ENCODE measurements at regions not wholly inside any gene's neighbourhood (a gene's known extent, or its start where the extent isn't known, plus 50 kb on each side); places are given as distances from the start of the nearest gene placed in this dataset.

- Histone ChIP-seq H3K36me3 (ENCODE audit: control insufficient read depth, insufficient read depth, low read length) (no peaks in the 10 kb centered on the region), H3K4me3 (ENCODE audit: low read depth, low read length) (no peak overlapping the region), H3K27me3 (replicated peaks; ENCODE audit: control insufficient read depth, insufficient read depth, low read length) (no peaks in the 10 kb centered on the region), H3K9me3 (0 out of 2 replicates have a peak, but pooled peaks cover 3% of the 10 kb centered on the region), H3K4me1 (peaks cover 8% of the 10 kb centered on the region)
- Mint-ChIP-seq H3K36me3 (ENCODE audit: insufficient read depth, unreplicated experiment) (no peaks in the 10 kb centered on the region), H3K4me1 (ENCODE audit: low read depth, unreplicated experiment) (peaks cover 25% of the 10 kb centered on the region), H3K27me3 (ENCODE audit: insufficient read depth, unreplicated experiment) (no peaks in the 10 kb centered on the region), H3K9me3 (ENCODE audit: unreplicated experiment) (peaks cover 23% of the 10 kb centered on the region), H3K4me3 (ENCODE audit: unreplicated experiment) (no peak overlapping the region), H3K27ac (ENCODE audit: unreplicated experiment) (no peak overlapping the region)
- no peak for DNase-seq
- ChIA-PET POLR2A (no interaction called here), CTCF (no interaction called here)
- no TSS peak for BruUV-seq (replicated peaks)
- TF ChIP-seq CTCF (IDR thresholded peaks at IDR 0.05; ENCODE audit: insufficient read depth in 1 of 2, low read depth in 1 of 2, low read length in 1 of 2, severe bottlenecking in 1 of 2, unreplicated experiment in 1 of 2) = no peak
- intact Hi-C loops (cut with micrococcal nuclease; ENCODE audit: unreplicated experiment) = loop anchor here (10.0 kb wide), 1 partner anchor 378 kb away; no protein-coding TSS in a partner anchor
Observed at GRCh38 chr1:168982778-168983177, 123.7 kb upstream of the ATP1B1 start.

- TF ChIP-seq CTCF (IDR thresholded peaks at IDR 0.05; ENCODE audit: insufficient read depth in 1 of 2, low read depth in 1 of 2, low read length in 1 of 2, severe bottlenecking in 1 of 2, unreplicated experiment in 1 of 2) = no peak
- Histone ChIP-seq H3K9me3 (no peaks in the 10 kb centered on the region), H3K36me3 (ENCODE audit: control insufficient read depth, insufficient read depth, low read length) (no peaks in the 10 kb centered on the region), H3K4me3 (ENCODE audit: low read depth, low read length) (no peak overlapping the region), H3K27me3 (replicated peaks; ENCODE audit: control insufficient read depth, insufficient read depth, low read length) (no peaks in the 10 kb centered on the region), H3K4me1 (peaks cover 8% of the 10 kb centered on the region)
- no TSS peak for BruUV-seq (replicated peaks)
- intact Hi-C loops (cut with micrococcal nuclease; ENCODE audit: unreplicated experiment) = loop anchor here (1.0 to 10.0 kb wide), 2 partner anchors 252 to 383 kb away; no protein-coding TSS in a partner anchor
- POLR2A ChIA-PET = no interaction called here
- CTCF ChIA-PET = no interaction called here
- peak in 1 of 2 experiments; percentile 10 for DNase-seq
- no peaks in the 10 kb centered on the region for H3K9me3 Mint-ChIP-seq (ENCODE audit: unreplicated experiment)
- no peak overlapping the region for H3K4me3 Mint-ChIP-seq (ENCODE audit: unreplicated experiment)
- H3K36me3 Mint-ChIP-seq (ENCODE audit: insufficient read depth, unreplicated experiment) = no peaks in the 10 kb centered on the region
- H3K4me1 Mint-ChIP-seq (ENCODE audit: low read depth, unreplicated experiment) = peaks cover 17% of the 10 kb centered on the region
- no peaks in the 10 kb centered on the region for H3K27me3 Mint-ChIP-seq (ENCODE audit: insufficient read depth, unreplicated experiment)
- H3K27ac Mint-ChIP-seq (ENCODE audit: unreplicated experiment) = no peak overlapping the region
Observed at GRCh38 chr1:168987330-168987729, 119.2 kb upstream of the ATP1B1 start.

GRCh38 chr1:168987923-168988322, 118.6 kb upstream of the ATP1B1 start:
- Mint-ChIP-seq H3K27ac (ENCODE audit: unreplicated experiment) (no peak overlapping the region), H3K9me3 (ENCODE audit: unreplicated experiment) (no peaks in the 10 kb centered on the region), H3K4me1 (ENCODE audit: low read depth, unreplicated experiment) (peaks cover 17% of the 10 kb centered on the region), H3K36me3 (ENCODE audit: insufficient read depth, unreplicated experiment) (no peaks in the 10 kb centered on the region), H3K27me3 (ENCODE audit: insufficient read depth, unreplicated experiment) (no peaks in the 10 kb centered on the region), H3K4me3 (ENCODE audit: unreplicated experiment) (no peak overlapping the region)
- intact Hi-C loops (cut with micrococcal nuclease; ENCODE audit: unreplicated experiment) = loop anchor here (1.0 to 10.0 kb wide), 2 partner anchors 253 to 383 kb away; no protein-coding TSS in a partner anchor
- Histone ChIP-seq H3K36me3 (ENCODE audit: control insufficient read depth, insufficient read depth, low read length) (no peaks in the 10 kb centered on the region), H3K4me1 (peaks cover 8% of the 10 kb centered on the region), H3K4me3 (ENCODE audit: low read depth, low read length) (no peak overlapping the region), H3K27me3 (replicated peaks; ENCODE audit: control insufficient read depth, insufficient read depth, low read length) (no peaks in the 10 kb centered on the region), H3K9me3 (no peaks in the 10 kb centered on the region)
- CTCF ChIA-PET = no interaction called here
- BruUV-seq (replicated peaks) = no TSS peak
- TF ChIP-seq CTCF (IDR thresholded peaks at IDR 0.05; ENCODE audit: insufficient read depth in 1 of 2, low read depth in 1 of 2, low read length in 1 of 2, severe bottlenecking in 1 of 2, unreplicated experiment in 1 of 2) = no peak
- POLR2A ChIA-PET = no interaction called here
- DNase-seq = no peak

Measured in Caco-2 (cell line).